ENCODE measurements at regions not wholly inside any gene's neighbourhood (a gene's known extent, or its start where the extent isn't known, plus 50 kb on each side); places are given as distances from the start of the nearest gene placed in this dataset.

- no peak for DNase-seq (ENCODE audit: low spot score)
Observed at GRCh38 chr13:33372251-33372919, 86.8 kb upstream of the STARD13 start.

GRCh38 chr13:33373624-33374023, 88.1 kb upstream of the STARD13 start:
- no peak for DNase-seq (ENCODE audit: low spot score)

GRCh38 chr13:33375421-33375820, 89.9 kb upstream of the STARD13 start:
- DNase-seq (ENCODE audit: low spot score), result no peak

- no peak for DNase-seq (ENCODE audit: low spot score)
Observed at GRCh38 chr13:33376212-33376611, 90.7 kb upstream of the STARD13 start.

- no peak for DNase-seq (ENCODE audit: low spot score)
Observed at GRCh38 chr13:33377411-33377810, 91.9 kb upstream of the STARD13 start.

GRCh38 chr13:33377825-33378224, 92.3 kb upstream of the STARD13 start:
- DNase-seq (ENCODE audit: low spot score), result no peak

- no peak for DNase-seq (ENCODE audit: low spot score)
Observed at GRCh38 chr13:33379608-33380007, 94.1 kb upstream of the STARD13 start.

- no peak for DNase-seq (ENCODE audit: low spot score)
Observed at GRCh38 chr13:33380487-33381079, 95.0 kb upstream of the STARD13 start.

- no peak for DNase-seq (ENCODE audit: low spot score)
Observed at GRCh38 chr13:33381180-33381579, 95.6 kb upstream of the STARD13 start.

- DNase-seq (ENCODE audit: low spot score), result no peak
Observed at GRCh38 chr13:33381906-33382305, 96.4 kb upstream of the STARD13 start.

- no peak for DNase-seq (ENCODE audit: low spot score)
Observed at GRCh38 chr13:33383724-33384577, 98.4 kb upstream of the STARD13 start.

- DNase-seq (ENCODE audit: low spot score), result no peak
Observed at GRCh38 chr13:33388286-33388998, 102.9 kb upstream of the STARD13 start.

GRCh38 chr13:33392794-33393405, 107.3 kb upstream of the STARD13 start:
- no peak for DNase-seq (ENCODE audit: low spot score)

GRCh38 chr13:33394294-33394932, 108.9 kb upstream of the STARD13 start:
- DNase-seq (ENCODE audit: low spot score), result no peak

GRCh38 chr13:33401238-33401637, 115.7 kb upstream of the STARD13 start:
- no peak for DNase-seq (ENCODE audit: low spot score)

GRCh38 chr13:33402975-33403374, 117.4 kb upstream of the STARD13 start:
- DNase-seq (ENCODE audit: low spot score), result no peak

- DNase-seq (ENCODE audit: low spot score), result no peak
Observed at GRCh38 chr13:33403807-33404362, 118.3 kb upstream of the STARD13 start.

GRCh38 chr13:33405371-33405770, 119.8 kb upstream of the STARD13 start:
- no peak for DNase-seq (ENCODE audit: low spot score)

GRCh38 chr13:33409673-33410510, 124.3 kb upstream of the STARD13 start:
- no peak for DNase-seq (ENCODE audit: low spot score)

- no peak for DNase-seq (ENCODE audit: low spot score)
Observed at GRCh38 chr13:33410619-33411018, 125.1 kb upstream of the STARD13 start.
